ENCODE measurements at regions not wholly inside any gene's neighbourhood (a gene's known extent, or its start where the extent isn't known, plus 50 kb on each side); places are given as distances from the start of the nearest gene placed in this dataset.

DNA sequence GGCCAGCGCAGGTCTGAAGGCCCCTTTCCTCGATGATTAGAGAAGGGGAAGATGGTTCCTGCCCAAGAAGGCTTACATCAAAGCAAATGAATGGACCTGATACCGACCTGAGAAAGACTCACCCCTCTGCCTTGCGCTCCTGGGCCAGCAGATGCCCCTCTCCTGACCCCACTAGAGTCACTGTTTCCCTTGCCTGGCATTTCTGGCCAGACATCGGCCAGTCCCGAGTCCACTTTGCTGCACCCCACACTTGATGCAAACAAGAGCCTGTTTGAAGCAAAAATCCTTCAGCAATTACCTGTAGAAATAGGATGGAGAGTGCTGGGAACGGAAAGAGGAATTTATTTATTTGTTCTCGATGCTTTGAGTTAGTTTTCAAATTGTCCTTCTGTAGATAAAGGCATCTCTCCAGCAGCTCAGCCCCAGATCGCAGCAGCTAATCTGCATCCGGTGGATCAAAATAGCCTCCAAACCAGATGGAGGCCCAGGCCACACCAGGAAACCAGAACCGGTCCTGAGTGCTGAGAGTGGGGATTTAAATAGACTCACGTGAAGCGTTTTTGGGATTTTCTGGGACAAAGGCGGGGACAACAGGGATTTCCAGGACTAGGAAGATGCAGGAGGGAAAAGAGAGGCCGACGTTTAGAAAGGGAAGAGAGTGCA, 148.6 kb downstream of the TRIM29 start:
- TF ChIP-seq POLR2A (IDR thresholded peaks at IDR 0.05; ENCODE audit: low read depth, low read length) (no peak), TBL1XR1 (IDR thresholded peaks at IDR 0.05; ENCODE audit: low read depth, low read length) (no peak), EP300 (IDR thresholded peaks at IDR 0.05; ENCODE audit: borderline replicate concordance in 1 of 2, control insufficient read depth in 1 of 2, low read depth in 2 of 2, low read length in 2 of 2) (no peak)
